BLaER1 treated with 17β-estradiol and CSF1 and Interleukin-3, amounts not matched to agents 10 nM and 100 nM (cell line): ENCODE measurements at regions not wholly inside any gene's neighbourhood (a gene's known extent, or its start where the extent isn't known, plus 50 kb on each side); places are given as distances from the start of the nearest gene placed in this dataset.

ENCODE experiments used
- H3K27ac ChIP-seq, 11 experiments: shearing (Covaris generic); formaldehyde crosslinking; 2 replicates each; pipeline ENCODE4 v1.8.1; 2022
- H3K27me3 ChIP-seq, 11 experiments: shearing (Covaris generic); formaldehyde crosslinking; 2 replicates each; pipeline ENCODE4 v1.8.1; 2022
- H3K36me3 ChIP-seq, 11 experiments: shearing (Covaris generic); formaldehyde crosslinking; 2 replicates each; pipeline ENCODE4 v1.8.1; 2022
- H3K4me1 ChIP-seq, 10 experiments: shearing (Covaris generic); formaldehyde crosslinking; 2 replicates each; pipeline ENCODE4 v1.8.1; 2022
- H3K4me2 ChIP-seq, 11 experiments: shearing (Covaris generic); formaldehyde crosslinking; 2 replicates each; pipeline ENCODE4 v1.8.1; 2022
- H3K4me3 ChIP-seq, 10 experiments: shearing (Covaris generic); formaldehyde crosslinking; 2 replicates each; pipeline ENCODE4 v1.8.1; 2022
- H3K9ac ChIP-seq, 11 experiments: shearing (Covaris generic); formaldehyde crosslinking; 2 replicates each; pipeline ENCODE4 v1.8.1; 2022
- H3K9me3 ChIP-seq, 11 experiments: shearing (Covaris generic); formaldehyde crosslinking; replicated peaks in 1 of 11; 2 replicates each; pipeline ENCODE4 v1.8.1; 2022
- H4K20me1 ChIP-seq, 11 experiments: shearing (Covaris generic); formaldehyde crosslinking; 2 replicates each; pipeline ENCODE4 v1.8.1; 2022
- Cebpa-rat ChIP-seq, 11 experiments: shearing (Covaris generic); IDR thresholded peaks; 2 replicates each; pipeline ENCODE4 v1.8.1; 2022

DNA sequence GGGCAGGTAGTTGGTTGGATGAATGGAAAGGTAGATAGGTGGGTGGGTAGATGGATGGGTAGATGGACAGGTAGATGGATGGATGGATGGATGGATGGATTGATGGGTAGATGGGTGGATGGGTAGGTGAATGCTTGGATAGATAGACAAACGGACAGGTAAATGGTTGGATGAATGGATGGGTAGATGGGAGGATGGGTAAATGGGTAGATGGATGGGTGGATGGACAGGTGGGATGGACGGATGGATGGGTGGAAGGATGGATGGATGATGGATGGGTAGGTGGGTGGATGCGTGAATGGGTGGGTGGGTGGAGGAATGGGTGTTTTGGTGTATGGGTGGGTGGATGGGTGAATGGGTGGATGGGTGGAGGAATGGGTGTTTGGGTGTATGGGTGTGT lies 50.1 kb upstream of the ASAP2 start:
- H3K9me3 ChIP-seq = peaks cover 0 to 13% (median 7%) of the 10 kb centered on the region in 11 experiments; a peak in 12 of 22 replicates
- peaks cover 6 to 24% (median 19%) of the 10 kb centered on the region in 10 experiments; a peak in 18 of 20 replicates for H3K4me1 ChIP-seq
- no peak overlapping the region for H3K9ac ChIP-seq
- H3K36me3 ChIP-seq = no peaks in the 10 kb centered on the region
- no peak for TF ChIP-seq Cebpa-rat (IDR thresholded peaks at IDR 0.05)
- no peak overlapping the region for H3K4me2 ChIP-seq
- H3K27me3 ChIP-seq = no peaks in the 10 kb centered on the region
- no peaks in the 10 kb centered on the region for H4K20me1 ChIP-seq
- H3K4me3 ChIP-seq = no peak overlapping the region
- no peak overlapping the region for H3K27ac ChIP-seq

DNA sequence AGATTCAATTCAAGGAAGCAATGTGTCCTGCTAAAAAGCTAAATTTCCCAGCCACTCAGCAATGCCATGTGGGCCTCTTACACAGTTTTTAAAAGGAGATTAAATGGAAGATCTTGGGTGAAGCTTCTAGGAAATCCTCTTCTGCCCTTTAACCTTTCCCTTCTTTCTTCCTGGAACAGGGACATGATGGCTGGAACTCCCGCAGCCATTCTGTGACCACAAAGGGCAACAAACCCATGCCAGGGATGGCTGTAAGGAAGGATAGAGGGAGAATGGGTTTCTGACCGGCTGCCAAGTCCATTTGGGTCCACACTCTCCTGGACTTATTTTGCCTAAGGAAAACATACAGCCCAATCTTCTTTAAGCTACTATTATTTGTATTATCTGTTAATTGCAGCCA lies 52.6 kb upstream of the ASAP2 start:
- Histone ChIP-seq H3K27me3 (no peaks in the 10 kb centered on the region), H3K4me2 (no peak overlapping the region), H3K9ac (no peak overlapping the region), H3K4me1 (peaks cover 6 to 42% (median 26%) of the 10 kb centered on the region in 10 experiments; a peak in 18 of 20 replicates), H3K4me3 (no peak overlapping the region), H3K27ac (no peak overlapping the region), H3K36me3 (no peaks in the 10 kb centered on the region), H4K20me1 (no peaks in the 10 kb centered on the region), H3K9me3 (peaks cover 0 to 13% (median 7%) of the 10 kb centered on the region in 11 experiments; a peak in 12 of 22 replicates)
- TF ChIP-seq Cebpa-rat (IDR thresholded peaks at IDR 0.05) = no peak

DNA sequence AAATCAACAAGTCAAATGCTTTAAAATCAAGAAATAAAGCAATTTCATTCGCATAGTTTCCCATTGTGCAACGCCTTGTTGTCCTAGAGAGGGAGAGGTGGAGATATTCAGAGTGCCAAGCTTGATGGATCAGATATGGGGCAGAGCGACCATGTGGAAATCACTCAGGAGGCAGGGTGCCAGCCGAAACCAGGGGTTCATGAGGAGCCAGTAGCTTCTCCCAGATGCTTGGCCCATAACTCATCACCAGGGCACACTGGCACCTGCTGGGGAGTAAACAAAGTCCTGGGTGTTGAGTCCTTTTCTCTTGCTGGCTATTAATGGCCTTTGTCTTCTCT lies 53.0 kb upstream of the ASAP2 start:
- TF ChIP-seq Cebpa-rat (IDR thresholded peaks at IDR 0.05) = no peak
- Histone ChIP-seq H3K36me3 (no peaks in the 10 kb centered on the region), H3K4me3 (no peak overlapping the region), H3K27me3 (no peaks in the 10 kb centered on the region), H3K9me3 (peaks cover 0 to 13% (median 7%) of the 10 kb centered on the region in 11 experiments; a peak in 12 of 22 replicates), H3K4me2 (peak overlapping the region in 9 of 11 experiments; percentile 11 to 72 (median 60); a peak in 10 of 22 replicates), H3K9ac (no peak overlapping the region), H3K4me1 (peaks cover 6 to 46% (median 26%) of the 10 kb centered on the region in 10 experiments; a peak in 18 of 20 replicates), H4K20me1 (no peaks in the 10 kb centered on the region), H3K27ac (no peak overlapping the region)

DNA sequence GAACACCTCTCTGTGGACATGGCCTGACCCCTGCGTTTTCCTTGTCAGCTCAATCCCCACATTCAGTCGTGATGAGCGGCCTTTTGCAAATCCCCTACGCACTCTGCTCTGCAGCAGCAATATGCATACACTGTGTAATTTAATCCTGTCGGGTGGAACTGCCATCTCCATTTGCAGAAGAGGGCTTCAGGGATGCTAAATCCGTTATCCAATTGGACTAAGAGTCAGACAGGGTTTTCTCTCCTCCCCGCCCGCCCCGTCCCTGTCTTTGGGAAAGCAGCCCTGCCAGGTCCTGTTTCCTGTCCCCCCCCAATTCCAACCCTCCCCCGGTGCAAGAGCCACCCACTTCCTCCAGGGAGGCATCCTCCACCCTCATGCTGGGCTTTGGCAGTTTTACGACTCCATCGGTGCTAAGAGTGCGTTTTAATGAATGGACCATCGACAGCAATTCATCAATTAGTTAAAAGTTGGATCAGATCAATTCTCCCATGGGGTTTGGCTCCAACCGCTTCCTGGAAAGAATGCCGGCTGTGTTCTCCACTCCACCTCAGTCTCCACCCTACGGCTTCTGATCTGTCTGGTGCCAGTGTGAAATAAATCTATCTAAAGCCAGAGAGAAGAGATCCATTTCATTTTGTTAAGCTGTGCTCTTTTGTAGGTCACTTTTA lies 53.5 kb upstream of the ASAP2 start:
- no peak overlapping the region for H3K9ac ChIP-seq
- peaks cover 6 to 48% (median 28%) of the 10 kb centered on the region in 10 experiments; a peak in 18 of 20 replicates for H3K4me1 ChIP-seq
- H3K4me3 ChIP-seq = no peak overlapping the region
- no peak overlapping the region for H3K27ac ChIP-seq
- peaks cover 0 to 13% (median 7%) of the 10 kb centered on the region in 11 experiments; a peak in 12 of 22 replicates for H3K9me3 ChIP-seq
- H3K27me3 ChIP-seq = no peaks in the 10 kb centered on the region
- H4K20me1 ChIP-seq = no peaks in the 10 kb centered on the region
- TF ChIP-seq Cebpa-rat (IDR thresholded peaks at IDR 0.05) = no peak
- peak overlapping the region; percentile 11 to 72 (median 55); a peak in 20 of 22 replicates for H3K4me2 ChIP-seq
- no peaks in the 10 kb centered on the region for H3K36me3 ChIP-seq

DNA sequence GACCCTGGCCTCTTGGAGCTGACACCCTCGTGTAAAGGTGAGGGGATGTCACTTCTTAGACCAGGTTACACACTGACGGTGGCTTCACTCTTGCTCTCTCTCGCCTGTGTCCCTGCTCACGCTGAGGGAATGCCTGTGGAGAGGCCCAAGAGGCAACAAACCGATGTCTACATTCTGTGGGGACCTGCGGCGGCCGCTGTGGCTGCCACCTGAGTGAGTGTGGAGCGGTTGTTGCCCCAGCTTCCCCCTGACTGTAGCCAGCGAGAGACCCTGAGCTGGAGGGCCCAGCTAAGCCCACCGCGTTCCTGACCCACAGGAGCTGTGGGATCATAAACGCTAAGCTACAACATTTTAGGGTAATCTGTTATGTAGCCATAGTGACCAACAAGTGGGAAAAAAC lies 55.7 kb upstream of the ASAP2 start:
- TF ChIP-seq Cebpa-rat (IDR thresholded peaks at IDR 0.05) = no peak
- H3K4me3 ChIP-seq = no peak overlapping the region
- peaks cover 0 to 13% (median 7%) of the 10 kb centered on the region in 11 experiments; a peak in 12 of 22 replicates for H3K9me3 ChIP-seq
- no peaks in the 10 kb centered on the region for H3K27me3 ChIP-seq
- H3K4me2 ChIP-seq = peak overlapping the region in 6 of 11 experiments; percentile 23 to 61 (median 46); a peak in 8 of 22 replicates
- no peak overlapping the region for H3K9ac ChIP-seq
- H4K20me1 ChIP-seq = no peaks in the 10 kb centered on the region
- peaks cover 6 to 71% (median 48%) of the 10 kb centered on the region in 10 experiments; a peak in 18 of 20 replicates for H3K4me1 ChIP-seq
- no peaks in the 10 kb centered on the region for H3K36me3 ChIP-seq
- no peak overlapping the region for H3K27ac ChIP-seq

DNA sequence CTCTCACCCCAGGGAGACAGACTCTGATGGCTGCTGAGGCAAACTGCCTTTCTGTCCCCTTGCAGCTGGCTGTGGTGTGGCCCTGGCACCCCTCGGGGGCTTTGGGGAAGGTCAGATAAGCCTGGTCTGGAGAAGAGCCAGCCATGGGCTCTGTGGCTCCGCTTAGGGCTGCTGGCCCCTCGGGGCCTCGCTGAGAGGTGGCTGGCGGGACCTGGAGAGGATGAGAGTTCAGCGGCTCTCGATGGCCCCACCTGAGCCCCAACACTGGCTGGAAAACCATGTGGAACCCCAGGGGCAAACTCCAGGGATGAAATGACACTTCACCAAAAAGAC lies 56.1 kb upstream of the ASAP2 start:
- H3K9ac ChIP-seq = 0 out of 22 replicates have a peak overlapping the region, but pooled peaks of 1 of the 11 experiments have one; percentile 24
- no peak for TF ChIP-seq Cebpa-rat (IDR thresholded peaks at IDR 0.05)
- peak overlapping the region in 7 of 11 experiments; percentile 1 to 61 (median 42); a peak in 11 of 22 replicates for H3K4me2 ChIP-seq
- no peaks in the 10 kb centered on the region for H3K36me3 ChIP-seq
- H3K27ac ChIP-seq = 0 out of 22 replicates have a peak overlapping the region, but pooled peaks of 1 of the 11 experiments have one; percentile 29
- no peaks in the 10 kb centered on the region for H4K20me1 ChIP-seq
- H3K27me3 ChIP-seq = no peaks in the 10 kb centered on the region
- H3K4me3 ChIP-seq = no peak overlapping the region
- H3K4me1 ChIP-seq = peaks cover 6 to 74% (median 50%) of the 10 kb centered on the region in 10 experiments; a peak in 19 of 20 replicates
- H3K9me3 ChIP-seq = peaks cover 0 to 13% (median 7%) of the 10 kb centered on the region in 11 experiments; a peak in 12 of 22 replicates

DNA sequence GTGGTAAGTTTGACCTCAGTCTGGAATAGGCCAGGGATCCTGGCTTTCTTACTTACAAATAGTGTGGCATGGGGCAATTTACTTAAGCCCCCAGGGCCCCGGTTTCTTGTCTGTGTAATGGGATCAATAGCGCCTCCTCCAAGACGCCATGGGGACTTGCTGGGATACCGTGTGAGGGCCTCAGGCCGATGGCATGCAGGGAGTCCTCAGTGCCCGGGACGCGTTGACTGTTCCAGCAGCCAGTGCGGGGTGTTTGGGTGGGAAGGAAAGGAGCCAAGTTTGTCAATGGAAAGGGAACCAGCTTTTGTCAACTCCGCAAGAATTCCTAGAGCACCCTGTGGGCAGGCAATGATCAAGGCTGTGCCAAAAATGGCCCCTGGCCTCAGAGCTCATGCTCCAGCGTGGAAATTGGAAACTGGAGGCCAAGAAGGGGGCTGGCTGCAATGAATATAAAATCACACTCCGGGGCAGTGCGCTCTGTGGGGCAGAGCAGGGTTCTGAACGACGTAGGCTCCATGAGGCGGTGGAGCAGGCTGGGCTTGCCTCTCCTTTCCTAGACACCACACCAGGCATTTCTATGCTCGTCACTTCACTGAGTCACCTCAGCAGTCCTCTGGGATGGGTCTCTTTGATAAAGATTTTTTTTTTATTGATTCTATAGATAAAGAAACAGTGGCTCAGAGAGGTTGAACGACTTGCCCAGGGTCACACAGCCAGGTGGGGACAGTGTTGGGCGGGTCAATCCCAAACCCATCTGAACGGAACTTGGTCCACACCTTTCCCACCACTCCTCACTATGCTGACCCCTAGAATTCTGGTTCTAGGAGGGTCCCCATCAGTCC lies 56.7 kb upstream of the ASAP2 start:
- no peaks in the 10 kb centered on the region for H3K36me3 ChIP-seq
- H4K20me1 ChIP-seq = no peaks in the 10 kb centered on the region
- H3K9ac ChIP-seq = 0 out of 22 replicates have a peak overlapping the region, but pooled peaks of 1 of the 11 experiments have one; percentile 24
- peak overlapping the region in 7 of 11 experiments; percentile 1 to 61 (median 42); a peak in 11 of 22 replicates for H3K4me2 ChIP-seq
- H3K4me3 ChIP-seq = no peak overlapping the region
- TF ChIP-seq Cebpa-rat (IDR thresholded peaks at IDR 0.05) = no peak
- 0 out of 22 replicates have a peak overlapping the region, but pooled peaks of 1 of the 11 experiments have one; percentile 29 for H3K27ac ChIP-seq
- H3K9me3 ChIP-seq = peaks cover 0 to 13% (median 7%) of the 10 kb centered on the region in 11 experiments; a peak in 12 of 22 replicates
- H3K4me1 ChIP-seq = peaks cover 11 to 79% (median 55%) of the 10 kb centered on the region in 10 experiments; a peak in 19 of 20 replicates
- no peaks in the 10 kb centered on the region for H3K27me3 ChIP-seq

DNA sequence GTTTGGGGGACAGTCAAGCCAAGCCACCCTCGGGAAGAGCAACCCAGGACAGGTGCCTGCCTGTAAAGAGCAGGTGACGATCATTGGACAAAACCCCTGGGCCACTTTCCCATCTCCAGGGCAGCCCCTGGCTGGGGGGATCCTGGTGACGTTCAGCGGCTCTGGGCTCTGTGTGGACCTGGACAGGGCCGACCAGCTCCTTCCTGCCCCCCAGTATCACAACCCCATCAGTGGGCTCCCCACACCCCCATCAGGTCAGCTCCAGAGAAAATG lies 57.3 kb upstream of the ASAP2 start:
- no peaks in the 10 kb centered on the region for H3K27me3 ChIP-seq
- H4K20me1 ChIP-seq = no peaks in the 10 kb centered on the region
- no peak for TF ChIP-seq Cebpa-rat (IDR thresholded peaks at IDR 0.05)
- H3K9ac ChIP-seq = no peak overlapping the region
- peaks cover 0 to 10% (median 7%) of the 10 kb centered on the region in 11 experiments; a peak in 12 of 22 replicates for H3K9me3 ChIP-seq
- H3K27ac ChIP-seq = no peak overlapping the region
- no peaks in the 10 kb centered on the region for H3K36me3 ChIP-seq
- H3K4me1 ChIP-seq = peaks cover 18 to 83% (median 61%) of the 10 kb centered on the region in 10 experiments
- H3K4me3 ChIP-seq = no peak overlapping the region
- H3K4me2 ChIP-seq = 0 out of 22 replicates have a peak overlapping the region, but pooled peaks of 2 of the 11 experiments have one; percentile 42 to 61

DNA sequence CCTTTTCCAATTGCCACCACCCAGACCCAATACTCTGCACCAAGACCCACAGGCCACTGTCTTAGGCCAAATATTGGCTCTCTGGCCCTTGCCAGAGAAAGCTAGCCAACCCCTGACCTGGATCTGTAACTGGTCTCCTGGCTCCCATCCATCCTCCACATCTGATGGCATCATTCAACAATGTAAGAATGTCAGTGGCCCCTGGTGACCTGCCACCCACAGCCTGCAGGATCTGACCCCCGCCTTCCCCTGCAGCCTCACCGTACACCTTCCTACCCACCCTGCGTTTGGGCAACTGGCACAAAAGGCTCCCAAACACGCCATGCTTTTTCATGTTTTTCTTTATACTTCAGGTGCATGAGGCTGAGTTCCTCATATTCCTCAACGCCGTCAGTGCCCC lies 60.0 kb upstream of the ASAP2 start:
- H4K20me1 ChIP-seq = no peaks in the 10 kb centered on the region
- no peak for TF ChIP-seq Cebpa-rat (IDR thresholded peaks at IDR 0.05)
- H3K27me3 ChIP-seq = no peaks in the 10 kb centered on the region
- peak overlapping the region in 6 of 11 experiments; percentile 40 to 82 (median 78); a peak in 13 of 22 replicates for H3K4me2 ChIP-seq
- no peaks in the 10 kb centered on the region for H3K36me3 ChIP-seq
- H3K27ac ChIP-seq = no peak overlapping the region
- no peak overlapping the region for H3K9ac ChIP-seq
- H3K4me1 ChIP-seq = peaks cover 26 to 89% (median 68%) of the 10 kb centered on the region in 10 experiments
- H3K9me3 ChIP-seq = no peaks in the 10 kb centered on the region
- H3K4me3 ChIP-seq = no peak overlapping the region
